ENCODE measurements at regions not wholly inside any gene's neighbourhood (a gene's known extent, or its start where the extent isn't known, plus 50 kb on each side); places are given as distances from the start of the nearest gene placed in this dataset.

- Mint-ChIP-seq H3K36me3 (ENCODE audit: low read depth) (no peaks in the 10 kb centered on the region), H3K9me3 (no peaks in the 10 kb centered on the region), H3K4me1 (ENCODE audit: low read depth) (peaks cover 5% of the 10 kb centered on the region; the same call in 1 of the 2 replicates), H3K4me3 (no peak overlapping the region), H3K27ac (no peak overlapping the region), H3K27me3 (ENCODE audit: insufficient read depth) (peaks cover 30% of the 10 kb centered on the region)
- TF ChIP-seq CTCF (IDR thresholded peaks at IDR 0.05), result no peak
- DNase-seq, result no peak
These were observed 88.3 kb upstream of the ELAC2 start for GRCh38 chr17:13106171-13106570.

- H3K27ac Mint-ChIP-seq, result no peak overlapping the region
- H3K4me1 Mint-ChIP-seq (ENCODE audit: low read depth), result peaks cover 5% of the 10 kb centered on the region; the same call in 1 of the 2 replicates
- no peak for TF ChIP-seq CTCF (IDR thresholded peaks at IDR 0.05)
- DNase-seq, result no peak
- no peaks in the 10 kb centered on the region for H3K36me3 Mint-ChIP-seq (ENCODE audit: low read depth)
- no peak overlapping the region for H3K4me3 Mint-ChIP-seq
- peaks cover 31% of the 10 kb centered on the region for H3K27me3 Mint-ChIP-seq (ENCODE audit: insufficient read depth)
- no peaks in the 10 kb centered on the region for H3K9me3 Mint-ChIP-seq
These were observed 86.7 kb upstream of the ELAC2 start for GRCh38 chr17:13104576-13104975.

GRCh38 chr17:13102477-13102876 is 84.7 kb upstream of the ELAC2 start:
- Mint-ChIP-seq H3K4me1 (ENCODE audit: low read depth) (peaks cover 5% of the 10 kb centered on the region; the same call in 1 of the 2 replicates), H3K36me3 (ENCODE audit: low read depth) (no peaks in the 10 kb centered on the region), H3K27ac (no peak overlapping the region), H3K4me3 (no peak overlapping the region), H3K9me3 (no peaks in the 10 kb centered on the region), H3K27me3 (ENCODE audit: insufficient read depth) (peaks cover 26% of the 10 kb centered on the region)
- TF ChIP-seq CTCF (IDR thresholded peaks at IDR 0.05), result no peak
- DNase-seq, result no peak

GRCh38 chr17:13099926-13100325 is 82.1 kb upstream of the ELAC2 start:
- DNase-seq, result no peak
- H3K36me3 Mint-ChIP-seq (ENCODE audit: low read depth), result no peaks in the 10 kb centered on the region
- peaks cover 11% of the 10 kb centered on the region for H3K27me3 Mint-ChIP-seq (ENCODE audit: insufficient read depth)
- no peak overlapping the region for H3K4me3 Mint-ChIP-seq
- H3K27ac Mint-ChIP-seq, result no peak overlapping the region
- H3K4me1 Mint-ChIP-seq (ENCODE audit: low read depth), result no peaks in the 10 kb centered on the region
- TF ChIP-seq CTCF (IDR thresholded peaks at IDR 0.05), result no peak
- no peaks in the 10 kb centered on the region for H3K9me3 Mint-ChIP-seq

GRCh38 chr17:13099089-13099735 is 81.4 kb upstream of the ELAC2 start:
- Mint-ChIP-seq H3K9me3 (no peaks in the 10 kb centered on the region), H3K36me3 (ENCODE audit: low read depth) (no peaks in the 10 kb centered on the region), H3K27ac (no peak overlapping the region), H3K4me3 (no peak overlapping the region), H3K27me3 (ENCODE audit: insufficient read depth) (peaks cover 8% of the 10 kb centered on the region), H3K4me1 (ENCODE audit: low read depth) (no peaks in the 10 kb centered on the region)
- TF ChIP-seq CTCF (IDR thresholded peaks at IDR 0.05), result no peak
- no peak for DNase-seq
